Aorta (tissue), 5 donors: ENCODE measurements at regions not wholly inside any gene's neighbourhood (a gene's known extent, or its start where the extent isn't known, plus 50 kb on each side); places are given as distances from the start of the nearest gene placed in this dataset.

Experiments
- ATAC-seq: fragments of 200-7000 bp; cut with Tn5 transposase; one replicate; pipeline ENCODE4 v1.9.1; 2022; ENCODE audit warnings: moderate library complexity; ENCODE audit not compliant: low FRiP score
- DNase-seq, 2 donors: peaks; one replicate each; pipeline ENCODE4 v3.0.0-alpha.2; 2020
- H3K27ac ChIP-seq, 2 donors: one replicate each; pipeline ENCODE4 v1.5.1; 2013; ENCODE audit warnings: low read length in 2 of 2, mild to moderate bottlenecking in 2 of 2, moderate library complexity in 2 of 2, control low read depth in 1 of 2, inconsistent platforms in 1 of 2, low read depth in 1 of 2
- H3K27me3 ChIP-seq, 2 donors: one replicate each; pipeline ENCODE4 v1.6.1; 2013; ENCODE audit warnings: control low read depth in 1 of 2, low read length in 1 of 2, mild to moderate bottlenecking in 1 of 2, moderate library complexity in 1 of 2; ENCODE audit not compliant: insufficient read depth in 2 of 2, control insufficient read depth in 1 of 2
- H3K36me3 ChIP-seq, 2 donors: one replicate each; pipeline ENCODE4 v1.6.1; 2013; ENCODE audit warnings: control low read depth in 1 of 2, low read length in 1 of 2, mild to moderate bottlenecking in 1 of 2; ENCODE audit not compliant: insufficient read depth in 2 of 2, control insufficient read depth in 1 of 2
- H3K4me1 ChIP-seq, 2 donors: one replicate each; pipeline ENCODE4 v1.6.1; 2013; ENCODE audit warnings: low read length in 2 of 2, control low read depth in 1 of 2, mild to moderate bottlenecking in 1 of 2, moderate library complexity in 1 of 2; ENCODE audit not compliant: insufficient read depth in 2 of 2, control insufficient read depth in 1 of 2
- H3K4me3 ChIP-seq, 2 donors: one replicate each; pipeline ENCODE4 v1.5.1; 2013; ENCODE audit warnings: low read length in 2 of 2, control low read depth in 1 of 2, mild to moderate bottlenecking in 1 of 2
- H3K9me3 ChIP-seq: one replicate; pipeline ENCODE4 v1.6.1; 2013; ENCODE audit warnings: mild to moderate bottlenecking, low read length; ENCODE audit not compliant: control insufficient read depth
- WGBS, 2 donors: extraction: QIAGEN DNeasy Blood & Tissue Kit; methylation state at CpG; one replicate each; pipeline ENCODE4 v1.1.7; 2013; 5-methylcytosine and 5-hydroxymethylcytosine counted together
- intact Hi-C, 2 donors: fragments of 100-400 bp; cut with DNase I; formaldehyde crosslinking; loops; one replicate each; pipeline versions ENCODE4 v1.14.2 to v1.15.0; 2022
- donor health status: healthy with polysubstance abuse.
- donor health status: Bipolar disorder and iron deficiency.
- donor health status: DM: no; HTN: no; CAD: no.
- donor health status: DM: no; HTN: no; CAD: no.
- donor health status: DM: yes; HTN: yes; CAD: no.

GRCh38 chr7:18262058-18262457 lies 233.5 kb upstream of the HDAC9 start:
- no peak overlapping the region for H3K4me3 ChIP-seq
- H3K27ac ChIP-seq, result no peak overlapping the region
- WGBS, 2 donors, result 88 to 95% methylated on average over 1 of the region's 1 CpG
- no peaks in the 10 kb centered on the region for H3K4me1 ChIP-seq
- no peaks in the 10 kb centered on the region for H3K36me3 ChIP-seq
- intact Hi-C loops, result no loop called here
- ATAC-seq (no peak), DNase-seq (no peak)
- no peaks in the 10 kb centered on the region for H3K9me3 ChIP-seq
- no peaks in the 10 kb centered on the region for H3K27me3 ChIP-seq

- Histone ChIP-seq H3K9me3 (no peaks in the 10 kb centered on the region), H3K4me1 (no peaks in the 10 kb centered on the region), H3K27me3 (no peaks in the 10 kb centered on the region), H3K36me3 (no peaks in the 10 kb centered on the region), H3K27ac (no peak overlapping the region), H3K4me3 (no peak overlapping the region)
- DNase-seq (no peak), ATAC-seq (no peak)
- intact Hi-C loops, result no loop called here
- 93 to 94% methylated on average over 4 of the region's 4 CpGs for WGBS, 2 donors
These were observed 229.8 kb upstream of the HDAC9 start for GRCh38 chr7:18265611-18266281.

GRCh38 chr7:18268571-18268970 lies 227.0 kb upstream of the HDAC9 start:
- intact Hi-C loops, result no loop called here
- H3K4me3 ChIP-seq, result no peak overlapping the region
- DNase-seq, result no peak
- H3K4me1 ChIP-seq, result no peaks in the 10 kb centered on the region
- no peaks in the 10 kb centered on the region for H3K27me3 ChIP-seq
- no peak for ATAC-seq
- no peaks in the 10 kb centered on the region for H3K36me3 ChIP-seq
- H3K27ac ChIP-seq, result no peak overlapping the region
- H3K9me3 ChIP-seq, result no peaks in the 10 kb centered on the region

- 74 to 83% methylated on average over 2 of the region's 2 CpGs for WGBS, 2 donors
- intact Hi-C loops, result no loop called here
- no peaks in the 10 kb centered on the region for H3K27me3 ChIP-seq
- no peak overlapping the region for H3K4me3 ChIP-seq
- H3K4me1 ChIP-seq, result no peaks in the 10 kb centered on the region
- no peak for DNase-seq
- peaks cover 1% of the 10 kb centered on the region for H3K9me3 ChIP-seq
- ATAC-seq, result no peak
- no peaks in the 10 kb centered on the region for H3K36me3 ChIP-seq
- H3K27ac ChIP-seq, result no peak overlapping the region
These were observed 219.2 kb upstream of the HDAC9 start for GRCh38 chr7:18276380-18276779.

- WGBS, 2 donors, result 11 to 16% methylated on average over 1 of the region's 1 CpG
- ATAC-seq, result no peak
- intact Hi-C loops, result no loop called here
- Histone ChIP-seq H3K36me3 (no peaks in the 10 kb centered on the region), H3K9me3 (peaks cover 1% of the 10 kb centered on the region), H3K27me3 (no peaks in the 10 kb centered on the region), H3K4me3 (no peak overlapping the region), H3K27ac (no peak overlapping the region), H3K4me1 (no peaks in the 10 kb centered on the region)
- DNase-seq, result no peak
These were observed 217.2 kb upstream of the HDAC9 start for GRCh38 chr7:18278316-18278715.

GRCh38 chr7:18283045-18283444 lies 212.5 kb upstream of the HDAC9 start:
- Histone ChIP-seq H3K27ac (no peak overlapping the region), H3K9me3 (no peaks in the 10 kb centered on the region), H3K4me1 (no peaks in the 10 kb centered on the region), H3K4me3 (no peak overlapping the region), H3K36me3 (no peaks in the 10 kb centered on the region), H3K27me3 (no peaks in the 10 kb centered on the region)
- no peak for DNase-seq
- no peak for ATAC-seq
- intact Hi-C loops, result no loop called here
- 0% methylated on average over 1 of the region's 1 CpG for WGBS, 2 donors

GRCh38 chr7:18287482-18287881 lies 208.1 kb upstream of the HDAC9 start:
- DNase-seq (no peak), ATAC-seq (no peak)
- H3K36me3 ChIP-seq, result no peaks in the 10 kb centered on the region
- intact Hi-C loops, result no loop called here
- H3K4me3 ChIP-seq, result no peak overlapping the region
- H3K4me1 ChIP-seq, result no peaks in the 10 kb centered on the region
- no peaks in the 10 kb centered on the region for H3K27me3 ChIP-seq
- WGBS, 2 donors, result 95 to 99% methylated on average over 2 of the region's 2 CpGs
- no peaks in the 10 kb centered on the region for H3K9me3 ChIP-seq
- no peak overlapping the region for H3K27ac ChIP-seq

GRCh38 chr7:18288322-18289037 lies 207.1 kb upstream of the HDAC9 start:
- no peak overlapping the region for H3K4me3 ChIP-seq
- WGBS, 2 donors, result 96 to 98% methylated on average over 3 of the region's 3 CpGs
- intact Hi-C loops, result no loop called here

GRCh38 chr7:18289788-18290187 lies 205.8 kb upstream of the HDAC9 start:
- DNase-seq, result no peak
- H3K27ac ChIP-seq, result no peak overlapping the region
- no peak overlapping the region for H3K4me3 ChIP-seq
- WGBS, 2 donors, result 33 to 38% methylated on average over 4 of the region's 4 CpGs
- intact Hi-C loops, result no loop called here
- H3K4me1 ChIP-seq, result no peaks in the 10 kb centered on the region
- no peaks in the 10 kb centered on the region for H3K27me3 ChIP-seq
- H3K9me3 ChIP-seq, result no peaks in the 10 kb centered on the region
- no peaks in the 10 kb centered on the region for H3K36me3 ChIP-seq
- no peak for ATAC-seq

More at GRCh38 chr7:18288322-18289037, 207.1 kb upstream of the HDAC9 start:
- Histone ChIP-seq H3K27ac (no peak overlapping the region), H3K9me3 (no peaks in the 10 kb centered on the region), H3K4me1 (no peaks in the 10 kb centered on the region), H3K36me3 (no peaks in the 10 kb centered on the region), H3K27me3 (no peaks in the 10 kb centered on the region)
- ATAC-seq (no peak), DNase-seq (no peak)
